NCI-H748 (cell line): ENCODE measurements at regions not wholly inside any gene's neighbourhood (a gene's known extent, or its start where the extent isn't known, plus 50 kb on each side); places are given as distances from the start of the nearest gene placed in this dataset.
"Not testable (repeated sequence)": the region's sequence is repeated elsewhere in the genome, so short reads cannot be mapped to it uniquely, and the experiment has no call there.

Experiments used
- DNase-seq: peaks from one replicate; lab custom pipeline; 2025; ENCODE audit not compliant: unreplicated experiment; lab: John Stamatoyannopoulos, UW

GRCh38 chr7:20083781-20084180, 133.4 kb downstream of the MACC1 start:
- no peak for DNase-seq

GRCh38 chr7:20079080-20079479, 138.1 kb downstream of the MACC1 start:
- no peak for DNase-seq

GRCh38 chr7:20076835-20077234, 140.3 kb downstream of the MACC1 start:
- no peak for DNase-seq

GRCh38 chr7:20075992-20076820, 141.0 kb downstream of the MACC1 start:
- DNase-seq, result no peak

- DNase-seq, result no peak
Measured at GRCh38 chr7:20075440-20075839, 141.7 kb downstream of the MACC1 start.

- not testable (repeated sequence) for DNase-seq
Measured at GRCh38 chr7:20068004-20068403, 149.2 kb downstream of the MACC1 start.

- DNase-seq, result no peak
Measured at GRCh38 chr7:20064974-20065862, 152.0 kb downstream of the MACC1 start.

- DNase-seq, result no peak
Measured at GRCh38 chr7:20064181-20064970, 152.8 kb downstream of the MACC1 start.

GRCh38 chr7:20063644-20064043, 153.5 kb downstream of the MACC1 start:
- no peak for DNase-seq

GRCh38 chr7:20062932-20063331, 154.3 kb downstream of the MACC1 start:
- DNase-seq, result no peak

GRCh38 chr7:20053334-20054104, 163.7 kb downstream of the MACC1 start:
- DNase-seq, result no peak

- DNase-seq, result no peak
Measured at GRCh38 chr7:20050241-20050966, 166.8 kb downstream of the MACC1 start.

- DNase-seq, result no peak
Measured at GRCh38 chr7:20038676-20039075, 178.5 kb downstream of the MACC1 start.

- DNase-seq, result no peak
Measured at GRCh38 chr7:20035279-20035875, 181.8 kb downstream of the MACC1 start.

GRCh38 chr7:20033621-20034400, 183.4 kb downstream of the MACC1 start:
- DNase-seq, result no peak

- no peak for DNase-seq
Measured at GRCh38 chr7:20032741-20033140, 184.4 kb downstream of the MACC1 start.

GRCh38 chr7:20030915-20031362, 186.2 kb downstream of the MACC1 start:
- DNase-seq, result no peak

- DNase-seq, result no peak
Measured at GRCh38 chr7:20030417-20030816, 186.8 kb downstream of the MACC1 start.

- no peak for DNase-seq
Measured at GRCh38 chr7:20026762-20027161, 190.4 kb downstream of the MACC1 start.
